CD14-positive monocyte (primary cell): ENCODE measurements at regions not wholly inside any gene's neighbourhood (a gene's known extent, or its start where the extent isn't known, plus 50 kb on each side); places are given as distances from the start of the nearest gene placed in this dataset.

Experiments used
- DNase-seq, 3 donors: peaks; one replicate each; pipeline ENCODE4 v3.0.0-alpha.2; 2011 to 2022
- H2AFZ ChIP-seq: 2 replicates; pipeline ENCODE4 v1.6.0; 2012; ENCODE audit warnings: mild to moderate bottlenecking, low read depth, low read length, inconsistent platforms; ENCODE audit not compliant: insufficient read depth, poor library complexity, severe bottlenecking
- H3K27ac ChIP-seq, 2 donors: 1 replicate in 1 of 2; 2 replicates in 1 of 2; pipeline ENCODE4 v1.5.1; 2012 to 2013; ENCODE audit warnings: low read length in 2 of 2, control low read depth in 1 of 2, inconsistent platforms in 1 of 2, low read depth in 1 of 2, mild to moderate bottlenecking in 1 of 2
- H3K27me3 ChIP-seq, 2 donors: one replicate each; pipeline versions ENCODE4 v1.6.0 to v1.6.1; 2011 to 2013; ENCODE audit warnings: low read length in 2 of 2; ENCODE audit not compliant: control insufficient read depth in 2 of 2, insufficient read depth in 2 of 2
- H3K36me3 ChIP-seq, 2 donors: replicated peaks in 1 of 2; 1 replicate in 1 of 2; 2 replicates in 1 of 2; pipeline versions ENCODE4 v1.5.1 to v1.6.1; 2012 to 2013; ENCODE audit warnings: low read length in 2 of 2, control low read depth in 1 of 2, inconsistent platforms in 1 of 2, mild to moderate bottlenecking in 1 of 2; ENCODE audit not compliant: insufficient read depth in 2 of 2, control insufficient read depth in 1 of 2
- H3K4me1 ChIP-seq, 2 donors: 1 replicate in 1 of 2; 2 replicates in 1 of 2; pipeline versions ENCODE4 v1.5.1 to v1.6.1; 2012 to 2013; ENCODE audit warnings: low read length in 2 of 2, control low read depth in 1 of 2, inconsistent platforms in 1 of 2, mild to moderate bottlenecking in 1 of 2, moderate library complexity in 1 of 2; ENCODE audit not compliant: insufficient read depth in 2 of 2, control insufficient read depth in 1 of 2
- H3K4me2 ChIP-seq: replicated peaks from 2 replicates; pipeline ENCODE3; 2012; ENCODE audit warnings: low read length, moderate library complexity, mild to moderate bottlenecking; ENCODE audit not compliant: poor library complexity, severe bottlenecking; ENCODE audit errors: extremely low read depth
- H3K4me3 ChIP-seq, 3 experiments: fragments of 200-600 bp in 1 of 3; sonication (generic) in 1 of 3; replicated peaks in 1 of 3; 1 replicate in 2 of 3; 2 replicates in 1 of 3; pipeline ENCODE4 v1.5.1; 2011 to 2013; ENCODE audit warnings: low read length in 3 of 3, mild to moderate bottlenecking in 3 of 3, control low read depth in 2 of 3, low read depth in 2 of 3, inconsistent platforms in 1 of 3, moderate library complexity in 1 of 3
- H3K79me2 ChIP-seq: 2 replicates; pipeline ENCODE4 v1.6.0; 2012; ENCODE audit warnings: mild to moderate bottlenecking, control low read depth, inconsistent platforms, low read length, moderate library complexity; ENCODE audit not compliant: insufficient read depth
- H3K9ac ChIP-seq: 2 replicates; pipeline ENCODE4 v1.6.0; 2017; ENCODE audit warnings: low read length, mild to moderate bottlenecking; ENCODE audit not compliant: insufficient read depth, poor library complexity, severe bottlenecking
- H3K9me3 ChIP-seq, 2 donors: replicated peaks in 1 of 2; 1 replicate in 1 of 2; 2 replicates in 1 of 2; pipeline versions ENCODE4 v1.5.1 to v1.6.1; 2012 to 2013; ENCODE audit warnings: low read length in 2 of 2, control low read depth in 1 of 2; ENCODE audit not compliant: control insufficient read depth in 1 of 2, insufficient read depth in 1 of 2
- H4K20me1 ChIP-seq: 2 replicates; pipeline ENCODE4 v1.6.0; 2012; ENCODE audit warnings: mild to moderate bottlenecking, low read length, control low read depth, moderate library complexity; ENCODE audit not compliant: insufficient read depth
- H3K27ac Mint-ChIP-seq, 7 donors: one replicate each; pipeline ENCODE4 v1.8.0; 2020; ENCODE audit warnings: mild to moderate bottlenecking in 7 of 7, mixed read lengths in 7 of 7, moderate library complexity in 6 of 7, inconsistent platforms in 2 of 7
- H3K27me3 Mint-ChIP-seq, 3 donors: one replicate each; pipeline ENCODE4 v1.8.0; 2021 to 2022; ENCODE audit warnings: low read depth in 3 of 3, mild to moderate bottlenecking in 3 of 3, mixed read lengths in 3 of 3, moderate library complexity in 3 of 3, inconsistent platforms in 1 of 3
- H3K36me3 Mint-ChIP-seq, 2 donors: one replicate each; pipeline ENCODE4 v1.8.0; 2020; ENCODE audit warnings: mixed read lengths in 2 of 2, inconsistent platforms in 1 of 2, mild to moderate bottlenecking in 1 of 2
- H3K4me1 Mint-ChIP-seq: one replicate; pipeline ENCODE4 v1.8.0; 2020; ENCODE audit warnings: mild to moderate bottlenecking, mixed read lengths
- H3K4me3 Mint-ChIP-seq, 2 donors: one replicate each; pipeline ENCODE4 v1.8.0; 2020; ENCODE audit warnings: mild to moderate bottlenecking in 2 of 2, mixed read lengths in 2 of 2, moderate library complexity in 1 of 2
- H3K9me3 Mint-ChIP-seq, 7 donors: one replicate each; pipeline ENCODE4 v1.8.0; 2020 to 2022; ENCODE audit warnings: mixed read lengths in 7 of 7, mild to moderate bottlenecking in 6 of 7, moderate library complexity in 6 of 7, inconsistent platforms in 2 of 7
- CTCF ChIP-seq: fragments of 200-600 bp; IDR thresholded peaks from one replicate; pipeline ENCODE4 v1.8.0; 2022; ENCODE audit warnings: antibody characterized with exemption, mild to moderate bottlenecking
- WGBS: methylation state at CpG from one replicate; pipeline ENCODE4 v1.1.5; 2013; ENCODE audit warnings: missing lambda C conversion rate; ENCODE audit not compliant: insufficient coverage; 5-methylcytosine and 5-hydroxymethylcytosine counted together
- intact Hi-C, 2 donors: fragments of 100-400 bp; cut with micrococcal nuclease; formaldehyde crosslinking; loops; one replicate each; pipeline versions ENCODE4 v1.15.0 to v1.15.1; 2023

GRCh38 chr5:5798041-5798440 lies 375.6 kb downstream of the ICE1 start:
- no peaks in the 10 kb centered on the region for H3K79me2 ChIP-seq
- H3K27me3 Mint-ChIP-seq: no peaks in the 10 kb centered on the region
- no peak overlapping the region for H3K4me3 Mint-ChIP-seq
- intact Hi-C loops: no loop called here
- no peak overlapping the region for H3K4me2 ChIP-seq
- no peaks in the 10 kb centered on the region for H3K36me3 Mint-ChIP-seq
- H4K20me1 ChIP-seq: no peaks in the 10 kb centered on the region
- peaks cover 0 to 3% of the 10 kb centered on the region in 2 donors for H3K9me3 ChIP-seq
- H3K4me1 Mint-ChIP-seq: no peaks in the 10 kb centered on the region
- WGBS: 90% methylated on average over 2 of the region's 5 CpGs
- H2AFZ ChIP-seq: no peak overlapping the region
- no peaks in the 10 kb centered on the region for H3K27me3 ChIP-seq
- no peaks in the 10 kb centered on the region for H3K36me3 ChIP-seq
- H3K27ac Mint-ChIP-seq: no peak overlapping the region
- H3K9me3 Mint-ChIP-seq: peaks cover 0 to 5% (median 0%) of the 10 kb centered on the region in 7 donors
- H3K4me1 ChIP-seq: no peaks in the 10 kb centered on the region
- DNase-seq: no peak
- no peak for TF ChIP-seq CTCF
- H3K27ac ChIP-seq: no peak overlapping the region
- H3K9ac ChIP-seq: no peak overlapping the region
- H3K4me3 ChIP-seq: no peak overlapping the region

DNA sequence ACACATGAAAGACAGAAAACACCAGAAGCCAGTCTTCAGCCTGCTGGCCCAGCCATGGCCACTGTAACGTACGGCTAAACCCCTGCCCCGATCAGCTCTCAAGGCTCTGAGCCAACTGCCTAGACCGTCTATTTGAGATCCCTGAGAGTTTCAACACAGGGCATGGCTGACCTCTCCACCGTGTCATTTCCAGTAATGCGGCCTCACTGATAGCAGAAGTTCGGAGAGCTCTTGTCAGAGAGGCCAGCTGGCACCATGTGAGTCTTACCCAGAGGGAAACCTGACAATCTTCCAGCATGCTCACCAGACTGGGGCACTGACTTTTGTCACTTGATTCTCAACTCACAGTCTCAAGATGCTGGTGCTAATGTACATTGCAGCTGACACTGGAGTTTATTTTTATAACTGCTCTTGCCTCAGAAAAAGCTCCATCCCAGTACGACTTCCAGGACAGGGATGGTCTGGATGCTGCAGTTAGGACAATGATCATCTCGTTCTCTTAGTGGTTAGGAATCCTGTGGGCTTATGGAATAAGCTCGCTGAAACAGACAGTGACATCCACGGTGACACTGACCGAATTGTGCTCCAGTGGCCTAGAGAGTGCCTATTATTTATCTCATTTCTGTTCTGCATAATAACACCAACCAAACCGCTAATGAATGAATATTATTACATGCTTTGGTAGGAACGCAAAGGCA lies 372.7 kb downstream of the ICE1 start:
- H3K27ac Mint-ChIP-seq: no peak overlapping the region
- intact Hi-C loops: no loop called here
- Histone ChIP-seq H2AFZ (no peak overlapping the region), H3K79me2 (no peaks in the 10 kb centered on the region), H3K27me3 (no peaks in the 10 kb centered on the region), H3K36me3 (no peaks in the 10 kb centered on the region), H3K4me1 (no peaks in the 10 kb centered on the region), H4K20me1 (no peaks in the 10 kb centered on the region), H3K9me3 (no peaks in the 10 kb centered on the region), H3K4me2 (no peak overlapping the region), H3K9ac (no peak overlapping the region), H3K27ac (no peak overlapping the region), H3K4me3 (no peak overlapping the region)
- H3K4me1 Mint-ChIP-seq: no peaks in the 10 kb centered on the region
- no peaks in the 10 kb centered on the region for H3K36me3 Mint-ChIP-seq
- no peak for DNase-seq
- H3K4me3 Mint-ChIP-seq: no peak overlapping the region
- WGBS: 80% methylated on average over 10 of the region's 14 CpGs
- no peaks in the 10 kb centered on the region for H3K27me3 Mint-ChIP-seq
- no peak for TF ChIP-seq CTCF
- peaks cover 0 to 4% (median 0%) of the 10 kb centered on the region in 7 donors for H3K9me3 Mint-ChIP-seq
